HUES64 (cell line): ENCODE measurements at regions not wholly inside any gene's neighbourhood (a gene's known extent, or its start where the extent isn't known, plus 50 kb on each side); places are given as distances from the start of the nearest gene placed in this dataset.

Experiments
- H3K27ac ChIP-seq: 2 replicates; pipeline ENCODE4 v1.7.0; 2013; ENCODE audit warnings: low read depth, low read length, inconsistent platforms
- H3K27me3 ChIP-seq: 2 replicates; pipeline ENCODE4 v1.6.1; 2013; ENCODE audit warnings: mild to moderate bottlenecking, low read length; ENCODE audit not compliant: insufficient read depth
- H3K36me3 ChIP-seq: 2 replicates; pipeline ENCODE4 v1.6.1; 2013; ENCODE audit warnings: mild to moderate bottlenecking, low read length; ENCODE audit not compliant: insufficient read depth
- H3K4me1 ChIP-seq: 2 replicates; pipeline ENCODE4 v1.6.1; 2013; ENCODE audit warnings: mild to moderate bottlenecking, low read length, moderate library complexity; ENCODE audit not compliant: insufficient read depth
- H3K4me3 ChIP-seq: 2 replicates; pipeline ENCODE4 v1.5.1; 2013; ENCODE audit warnings: mild to moderate bottlenecking, low read length, moderate library complexity
- H3K9ac ChIP-seq: 2 replicates; pipeline ENCODE4 v1.6.1; 2013; ENCODE audit warnings: mild to moderate bottlenecking, low read depth, low read length
- H3K9me3 ChIP-seq: 2 replicates; pipeline ENCODE4 v1.6.1; 2013; ENCODE audit warnings: low read depth, low read length; ENCODE audit not compliant: insufficient read depth
- WGBS: fragments of 150-250, 120-280 bp; methylation state at CpG from one replicate; pipeline ENCODE4 v1.1.7; 2013; ENCODE audit warnings: missing lambda C conversion rate; 5-methylcytosine and 5-hydroxymethylcytosine counted together

DNA sequence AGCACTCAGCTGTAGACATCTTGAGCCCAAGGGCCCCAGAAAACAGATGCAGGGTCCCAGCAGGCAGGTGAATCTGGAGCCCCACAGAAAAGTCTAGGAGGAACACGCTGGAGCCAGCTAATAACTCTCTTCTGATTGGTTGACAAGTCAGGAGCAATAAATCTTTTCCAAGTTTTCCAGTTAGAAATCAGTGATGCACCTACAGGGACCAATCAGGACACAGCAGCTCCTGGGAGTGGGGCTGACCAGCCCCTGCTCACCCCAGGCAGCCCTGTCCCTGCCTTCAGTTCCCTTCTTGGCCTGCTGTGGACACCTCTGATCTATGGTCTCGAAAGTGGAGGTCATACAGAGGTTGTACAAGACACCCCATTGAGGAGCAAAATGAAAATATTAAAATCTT lies 75.7 kb downstream of the KCNF1 start:
- no peaks in the 10 kb centered on the region for H3K27me3 ChIP-seq
- H3K4me1 ChIP-seq: no peaks in the 10 kb centered on the region
- no peak overlapping the region for H3K27ac ChIP-seq
- WGBS: 89% methylated on average over 2 of the region's 2 CpGs
- H3K36me3 ChIP-seq: no peaks in the 10 kb centered on the region
- no peaks in the 10 kb centered on the region for H3K9me3 ChIP-seq
- H3K9ac ChIP-seq: no peak overlapping the region
- no peak overlapping the region for H3K4me3 ChIP-seq

DNA sequence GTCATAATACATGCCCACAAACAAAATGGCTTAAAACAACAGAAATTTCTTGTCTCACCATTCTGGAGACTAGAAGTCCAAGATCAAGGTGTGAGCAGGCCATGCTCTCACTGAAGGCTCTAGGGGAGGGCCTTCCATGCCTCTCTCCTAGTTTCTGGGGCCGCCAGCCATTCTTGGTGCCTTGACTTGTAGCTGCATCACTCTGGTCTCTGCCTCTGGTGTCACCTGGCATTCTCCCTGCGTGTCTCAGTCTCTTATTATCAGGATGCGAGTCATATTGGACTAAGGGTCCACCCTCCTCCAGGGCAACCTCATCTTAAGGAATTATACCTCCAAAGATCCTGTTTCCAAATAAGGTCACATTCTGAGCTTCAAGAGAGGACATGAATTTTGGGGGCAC lies 76.1 kb downstream of the KCNF1 start:
- Histone ChIP-seq H3K4me1 (no peaks in the 10 kb centered on the region), H3K4me3 (no peak overlapping the region), H3K27ac (no peak overlapping the region), H3K9ac (no peak overlapping the region), H3K36me3 (no peaks in the 10 kb centered on the region), H3K9me3 (no peaks in the 10 kb centered on the region), H3K27me3 (no peaks in the 10 kb centered on the region)
- WGBS: 93% methylated on average over 3 of the region's 3 CpGs

GRCh38 chr2:10989151-10989550 lies 77.4 kb downstream of the KCNF1 start:
- Histone ChIP-seq H3K9me3 (no peaks in the 10 kb centered on the region), H3K9ac (no peak overlapping the region), H3K4me3 (no peak overlapping the region), H3K36me3 (no peaks in the 10 kb centered on the region), H3K27ac (no peak overlapping the region), H3K27me3 (no peaks in the 10 kb centered on the region), H3K4me1 (no peaks in the 10 kb centered on the region)
- 96% methylated on average over 4 of the region's 4 CpGs for WGBS

DNA sequence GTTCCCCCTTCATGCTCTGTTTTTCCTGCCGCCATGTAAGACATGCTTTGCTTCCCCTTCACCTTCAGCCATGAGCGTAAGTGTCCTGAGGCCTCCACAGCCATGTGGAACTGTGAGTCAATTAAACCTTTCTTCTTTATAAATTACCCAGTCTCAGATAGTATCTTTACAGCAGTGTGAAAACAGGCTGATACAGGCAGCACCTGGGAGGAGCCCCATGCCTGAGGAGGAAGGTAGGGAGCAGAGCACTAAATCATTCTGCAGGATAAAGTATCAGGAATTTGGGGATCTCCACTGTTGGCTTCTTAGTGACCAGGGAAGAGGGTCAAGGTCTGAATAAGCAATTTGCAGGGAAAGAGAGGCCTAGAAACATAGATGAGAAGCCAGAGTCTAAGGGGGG lies 78.0 kb downstream of the KCNF1 start:
- H3K4me1 ChIP-seq: no peaks in the 10 kb centered on the region
- no peaks in the 10 kb centered on the region for H3K27me3 ChIP-seq
- H3K36me3 ChIP-seq: no peaks in the 10 kb centered on the region
- no peak overlapping the region for H3K27ac ChIP-seq
- H3K4me3 ChIP-seq: no peak overlapping the region
- WGBS: 97% methylated on average over 2 of the region's 2 CpGs
- no peaks in the 10 kb centered on the region for H3K9me3 ChIP-seq
- H3K9ac ChIP-seq: no peak overlapping the region

DNA sequence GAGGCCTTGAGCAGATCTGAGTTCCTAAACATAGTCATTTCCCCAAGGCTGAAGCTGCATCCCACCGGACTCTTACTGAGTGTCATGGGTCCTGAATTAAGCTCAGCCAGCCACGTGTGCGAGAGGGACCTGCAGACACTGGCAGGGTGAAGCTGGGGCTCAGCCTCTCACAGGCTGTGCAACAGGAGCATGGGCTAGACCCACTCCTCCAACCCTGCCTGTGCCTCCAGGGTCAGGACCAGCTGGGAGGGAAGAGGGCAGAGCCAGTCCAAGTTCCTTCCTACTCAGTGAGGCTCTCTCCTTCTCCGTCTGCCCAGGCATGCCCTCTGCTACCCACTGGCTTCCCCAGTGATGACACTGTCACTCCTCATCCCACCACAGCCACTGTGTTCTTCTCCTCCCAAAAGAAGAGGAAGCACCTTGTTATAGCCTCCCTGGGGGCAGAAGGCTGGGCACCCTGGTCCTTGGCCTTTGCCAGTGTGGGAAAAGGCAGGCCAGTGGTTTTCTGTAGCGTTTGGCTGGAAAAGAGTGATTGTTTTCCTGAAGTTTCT lies 78.9 kb downstream of the KCNF1 start:
- H3K9me3 ChIP-seq: no peaks in the 10 kb centered on the region
- H3K27me3 ChIP-seq: no peaks in the 10 kb centered on the region
- H3K4me3 ChIP-seq: no peak overlapping the region
- H3K4me1 ChIP-seq: no peaks in the 10 kb centered on the region
- no peak overlapping the region for H3K9ac ChIP-seq
- WGBS: 87% methylated on average over 5 of the region's 5 CpGs
- H3K36me3 ChIP-seq: no peaks in the 10 kb centered on the region
- no peak overlapping the region for H3K27ac ChIP-seq

GRCh38 chr2:10992023-10992791 lies 80.5 kb downstream of the KCNF1 start:
- H3K4me1 ChIP-seq: no peaks in the 10 kb centered on the region
- no peaks in the 10 kb centered on the region for H3K27me3 ChIP-seq
- H3K4me3 ChIP-seq: no peak overlapping the region
- no peak overlapping the region for H3K27ac ChIP-seq
- WGBS: 87% methylated on average over 14 of the region's 14 CpGs
- H3K9ac ChIP-seq: no peak overlapping the region
- H3K36me3 ChIP-seq: no peaks in the 10 kb centered on the region
- H3K9me3 ChIP-seq: no peaks in the 10 kb centered on the region

DNA sequence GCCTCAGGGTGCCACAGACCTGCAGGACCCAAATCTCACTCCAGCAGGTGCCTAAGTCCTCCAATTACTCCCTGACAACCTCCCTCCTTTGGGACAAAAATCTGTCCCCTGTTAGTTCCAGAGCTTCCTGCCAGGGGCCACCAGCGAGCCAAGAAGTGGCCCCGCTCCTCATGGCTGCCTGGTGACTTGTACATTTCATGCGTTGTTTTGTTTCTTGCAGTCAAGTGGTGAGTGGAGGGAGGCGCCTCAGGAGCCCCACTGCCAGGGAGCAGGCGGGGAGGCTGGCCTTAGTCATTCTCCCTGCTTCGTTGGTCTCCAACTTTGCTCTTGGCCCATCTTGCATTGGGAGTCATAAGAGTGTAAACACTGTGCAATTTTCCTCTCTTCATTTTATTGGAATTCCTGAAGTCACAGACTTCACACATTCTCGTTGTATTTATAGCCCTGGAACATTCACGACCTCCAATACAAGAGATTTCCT lies 81.3 kb downstream of the KCNF1 start:
- Histone ChIP-seq H3K4me1 (no peaks in the 10 kb centered on the region), H3K9ac (no peak overlapping the region), H3K27me3 (no peaks in the 10 kb centered on the region), H3K36me3 (no peaks in the 10 kb centered on the region), H3K27ac (no peak overlapping the region), H3K9me3 (no peaks in the 10 kb centered on the region), H3K4me3 (no peak overlapping the region)
- WGBS: 89% methylated on average over 8 of the region's 8 CpGs

GRCh38 chr2:10995366-10995970 lies 83.7 kb downstream of the KCNF1 start:
- no peak overlapping the region for H3K9ac ChIP-seq
- no peak overlapping the region for H3K4me3 ChIP-seq
- H3K4me1 ChIP-seq: no peaks in the 10 kb centered on the region
- H3K36me3 ChIP-seq: no peaks in the 10 kb centered on the region
- no peaks in the 10 kb centered on the region for H3K27me3 ChIP-seq
- H3K9me3 ChIP-seq: no peaks in the 10 kb centered on the region
- 95% methylated on average over 13 of the region's 13 CpGs for WGBS
- H3K27ac ChIP-seq: no peak overlapping the region

- peak overlapping the region; percentile 7; the same call in 1 of the 2 replicates for H3K9ac ChIP-seq
- WGBS: 82% methylated on average over 3 of the region's 3 CpGs
- no peak overlapping the region for H3K27ac ChIP-seq
- no peak overlapping the region for H3K4me3 ChIP-seq
- no peaks in the 10 kb centered on the region for H3K36me3 ChIP-seq
- no peaks in the 10 kb centered on the region for H3K9me3 ChIP-seq
- peaks cover 11% of the 10 kb centered on the region for H3K4me1 ChIP-seq
- no peaks in the 10 kb centered on the region for H3K27me3 ChIP-seq
These were observed 92.5 kb downstream of the KCNF1 start for GRCh38 chr2:11004199-11004598.

DNA sequence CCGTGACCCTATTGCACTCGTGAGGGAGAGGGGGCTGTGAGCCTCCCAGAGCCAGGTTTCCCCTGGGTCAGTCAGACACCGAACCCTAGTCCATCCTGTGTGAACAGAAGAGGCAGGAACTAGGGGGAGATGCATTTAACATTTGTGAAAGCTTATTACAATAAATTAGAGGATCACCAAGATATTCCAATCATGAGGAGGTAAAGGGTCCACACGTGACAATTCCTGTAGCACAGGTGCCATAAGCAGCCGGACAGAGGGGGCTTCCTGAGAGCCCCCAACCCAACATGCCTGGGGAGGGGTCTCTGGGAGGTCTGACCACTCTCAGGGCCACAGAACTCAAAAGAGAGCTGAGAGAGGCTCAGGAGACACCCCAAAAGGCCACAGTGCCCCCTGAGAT lies 93.3 kb downstream of the KCNF1 start:
- Histone ChIP-seq H3K27ac (no peak overlapping the region), H3K9me3 (no peaks in the 10 kb centered on the region), H3K27me3 (no peaks in the 10 kb centered on the region), H3K9ac (no peak overlapping the region), H3K4me3 (no peak overlapping the region), H3K36me3 (no peaks in the 10 kb centered on the region), H3K4me1 (peaks cover 11% of the 10 kb centered on the region)
- 97% methylated on average over 5 of the region's 5 CpGs for WGBS

DNA sequence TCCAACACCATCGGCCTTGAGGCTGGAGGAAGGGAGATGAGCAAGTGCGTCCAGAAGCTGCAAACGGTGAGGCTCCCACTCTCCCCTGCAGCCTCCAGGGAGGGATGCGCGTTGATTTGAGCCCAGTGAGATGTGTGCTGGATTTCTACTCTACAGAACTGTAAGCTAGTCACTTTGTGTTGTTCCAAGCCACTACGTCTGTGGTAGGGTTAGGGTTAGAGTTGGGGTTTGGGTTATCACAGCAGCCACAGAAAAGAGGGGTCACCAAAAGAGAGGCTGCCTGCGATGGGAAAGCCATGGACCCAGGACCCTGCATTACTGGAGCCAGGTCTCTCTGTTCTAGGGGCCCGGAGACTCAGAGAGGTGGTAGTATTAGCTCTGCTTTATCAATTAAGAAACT lies 94.5 kb downstream of the KCNF1 start:
- H3K36me3 ChIP-seq: no peaks in the 10 kb centered on the region
- H3K4me3 ChIP-seq: no peak overlapping the region
- H3K9ac ChIP-seq: no peak overlapping the region
- H3K4me1 ChIP-seq: peaks cover 11% of the 10 kb centered on the region
- no peak overlapping the region for H3K27ac ChIP-seq
- H3K9me3 ChIP-seq: no peaks in the 10 kb centered on the region
- 94% methylated on average over 8 of the region's 8 CpGs for WGBS
- no peaks in the 10 kb centered on the region for H3K27me3 ChIP-seq
